RWPE1 (cell line): ENCODE measurements at regions not wholly inside any gene's neighbourhood (a gene's known extent, or its start where the extent isn't known, plus 50 kb on each side); places are given as distances from the start of the nearest gene placed in this dataset.

ENCODE experiments used
- CTCF ChIA-PET: fragments of 350-600 bp; sonication (Branson Sonifier 250); formaldehyde crosslinking; extraction: SDS; loops from one replicate; lab custom pipeline; 2021; lab: Yijun Ruan, JAX
- POLR2A ChIA-PET: fragments of 400-600 bp; formaldehyde crosslinking; extraction: SDS; loops from one replicate; lab custom pipeline; 2020; ENCODE audit warnings: antibody characterized with exemption; ENCODE audit not compliant: low non-redundant PET; lab: Yijun Ruan, JAX
- DNase-seq: peaks from one replicate; pipeline ENCODE4 v3.0.0; 2012; ENCODE audit warnings: low spot score
- H3K27ac ChIP-seq: fragments of 450-650 bp; 2 replicates; pipeline ENCODE4 v1.5.1; 2017
- TF ChIP-seq, protein P1 (sequence below): fragments of 450-650 bp; conservative IDR thresholded peaks from 2 replicates; pipeline ENCODE4 v1.5.1; 2017; ENCODE audit warnings: low read depth, mild to moderate bottlenecking

GRCh38 chr7:79555571-79555970 lies 102.1 kb upstream of the MAGI2 start:
- TF ChIP-seq, protein P1, sequence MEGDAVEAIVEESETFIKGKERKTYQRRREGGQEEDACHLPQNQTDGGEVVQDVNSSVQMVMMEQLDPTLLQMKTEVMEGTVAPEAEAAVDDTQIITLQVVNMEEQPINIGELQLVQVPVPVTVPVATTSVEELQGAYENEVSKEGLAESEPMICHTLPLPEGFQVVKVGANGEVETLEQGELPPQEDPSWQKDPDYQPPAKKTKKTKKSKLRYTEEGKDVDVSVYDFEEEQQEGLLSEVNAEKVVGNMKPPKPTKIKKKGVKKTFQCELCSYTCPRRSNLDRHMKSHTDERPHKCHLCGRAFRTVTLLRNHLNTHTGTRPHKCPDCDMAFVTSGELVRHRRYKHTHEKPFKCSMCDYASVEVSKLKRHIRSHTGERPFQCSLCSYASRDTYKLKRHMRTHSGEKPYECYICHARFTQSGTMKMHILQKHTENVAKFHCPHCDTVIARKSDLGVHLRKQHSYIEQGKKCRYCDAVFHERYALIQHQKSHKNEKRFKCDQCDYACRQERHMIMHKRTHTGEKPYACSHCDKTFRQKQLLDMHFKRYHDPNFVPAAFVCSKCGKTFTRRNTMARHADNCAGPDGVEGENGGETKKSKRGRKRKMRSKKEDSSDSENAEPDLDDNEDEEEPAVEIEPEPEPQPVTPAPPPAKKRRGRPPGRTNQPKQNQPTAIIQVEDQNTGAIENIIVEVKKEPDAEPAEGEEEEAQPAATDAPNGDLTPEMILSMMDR, result no peak
- no peak for DNase-seq
- POLR2A ChIA-PET, result no interaction called here
- CTCF ChIA-PET, result no interaction called here
- no peak overlapping the region for H3K27ac ChIP-seq

DNA sequence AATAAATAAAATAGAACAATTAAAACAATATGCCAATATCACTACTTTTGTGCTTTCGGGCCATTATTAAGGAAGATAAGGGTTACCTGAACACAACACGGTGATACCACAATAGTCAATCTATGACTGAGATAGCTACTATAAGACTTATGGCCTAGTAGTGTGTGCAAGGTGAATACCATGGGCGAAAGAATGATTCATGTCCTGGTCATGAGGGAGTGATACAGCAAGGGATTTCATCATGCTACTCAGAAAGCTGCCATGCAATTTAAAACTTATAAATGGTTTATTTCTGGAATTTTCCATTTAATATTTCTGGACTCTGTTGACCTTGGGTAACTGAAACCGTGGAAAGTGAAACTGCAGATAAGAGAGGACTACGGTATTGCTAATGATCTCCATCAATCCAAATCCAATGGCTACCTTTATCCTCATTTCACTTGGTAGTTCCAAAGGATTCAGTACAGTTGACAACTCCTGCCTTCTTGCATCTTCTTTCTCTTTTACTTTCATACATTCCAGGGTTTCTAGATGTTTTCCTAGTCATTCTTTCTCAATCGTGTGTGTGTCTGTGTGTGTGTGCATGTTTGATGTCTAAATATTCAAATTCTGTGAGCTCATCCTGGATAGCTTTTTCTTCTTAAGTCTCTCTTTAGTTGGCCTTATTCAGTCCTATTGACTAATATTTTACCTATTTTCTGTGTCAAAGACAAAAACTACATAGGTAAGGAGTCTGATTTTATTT lies 100.5 kb upstream of the MAGI2 start:
- no peak overlapping the region for H3K27ac ChIP-seq
- TF ChIP-seq, protein P1, result no peak
- ChIA-PET CTCF (interaction anchor here (0.5 kb wide), 1 partner anchor 444 kb away, joined by 3 read pairs; no protein-coding TSS in a partner anchor), POLR2A (no interaction called here)
- peak; percentile 51 for DNase-seq

GRCh38 chr7:79552463-79552862 lies 99.0 kb upstream of the MAGI2 start:
- DNase-seq, result no peak
- ChIA-PET POLR2A (no interaction called here), CTCF (no interaction called here)
- H3K27ac ChIP-seq, result no peak overlapping the region
- TF ChIP-seq, protein P1, result no peak

DNA sequence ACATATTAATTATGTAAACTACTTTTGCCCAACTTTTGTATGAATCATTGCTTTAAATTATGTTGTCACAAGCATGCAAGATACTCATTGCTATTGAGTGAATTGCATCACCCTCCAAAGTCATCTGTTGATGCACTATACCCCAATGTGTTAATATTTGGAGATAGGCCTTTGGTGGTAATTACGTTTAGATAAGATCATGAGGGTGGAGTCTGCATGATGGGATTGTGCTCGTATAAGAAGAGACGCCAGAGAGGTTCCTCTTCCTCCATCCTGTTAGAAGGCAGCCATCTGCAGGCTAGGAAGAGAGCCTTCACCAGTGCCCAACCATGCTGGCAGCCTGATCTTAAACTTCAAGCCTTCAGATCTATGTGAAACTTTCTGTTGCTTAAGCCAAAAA lies 95.3 kb upstream of the MAGI2 start:
- ChIA-PET POLR2A (no interaction called here), CTCF (interaction anchor here (0.6 kb wide), 1 partner anchor 351 kb away, joined by 4 read pairs; no protein-coding TSS in a partner anchor)
- H3K27ac ChIP-seq, result no peak overlapping the region
- DNase-seq, result no peak
- TF ChIP-seq, protein P1, result no peak

GRCh38 chr7:79547132-79547531 lies 93.7 kb upstream of the MAGI2 start:
- TF ChIP-seq, protein P1, result no peak
- ChIA-PET CTCF (interaction anchor here (0.6 kb wide), 1 partner anchor 75 kb away, joined by 5 read pairs; no protein-coding TSS in a partner anchor), POLR2A (no interaction called here)
- no peak for DNase-seq
- H3K27ac ChIP-seq, result no peak overlapping the region

DNA sequence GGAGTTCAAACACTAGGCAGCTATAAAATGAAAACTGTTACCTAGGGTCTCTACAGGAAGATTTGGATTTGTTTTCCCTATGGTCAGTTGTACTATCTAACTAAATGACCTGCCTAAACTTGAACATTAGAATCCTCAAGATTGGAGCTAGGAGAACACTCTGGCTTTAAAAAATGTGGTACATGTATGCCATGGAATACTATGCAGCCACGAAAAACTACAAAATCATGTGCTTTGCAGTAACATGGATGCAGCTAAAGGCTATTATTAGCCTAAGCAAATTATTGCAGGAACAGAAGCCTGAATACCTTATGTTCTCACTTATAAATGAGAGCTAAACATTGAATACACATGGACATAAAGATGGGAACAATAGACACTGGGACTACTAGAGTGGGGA lies 87.1 kb upstream of the MAGI2 start:
- TF ChIP-seq, protein P1, result no peak
- ChIA-PET POLR2A (no interaction called here), CTCF (interaction anchor here (0.6 kb wide), 1 partner anchor 14 kb away, joined by 3 read pairs; no protein-coding TSS in a partner anchor)

More for the DNA sequence above, 87.1 kb upstream of the MAGI2 start:
- no peak overlapping the region for H3K27ac ChIP-seq
- no peak for DNase-seq
